Heart left ventricle (tissue), 13 donors: ENCODE measurements at regions not wholly inside any gene's neighbourhood (a gene's known extent, or its start where the extent isn't known, plus 50 kb on each side); places are given as distances from the start of the nearest gene placed in this dataset.

Source experiments
- CTCF ChIP-seq, 12 donors: fragments of 200-600 bp; sonication (generic) in 4 of 12; IDR thresholded peaks; one replicate each; pipeline versions ENCODE4 v1.5.0 to v1.8.0; 2018 to 2022; ENCODE audit warnings: antibody characterized with exemption in 12 of 12, mild to moderate bottlenecking in 5 of 12
- POLR2A ChIP-seq, 2 donors: fragments of 450-650 bp; IDR thresholded peaks; one replicate each; pipeline ENCODE4 v1.6.1; 2017; ENCODE audit warnings: antibody characterized with exemption in 2 of 2, mild to moderate bottlenecking in 2 of 2, moderate library complexity in 2 of 2
- donor health status: ischemic (EF 13 %, LVEDD 7.1; RV severe dilation, severe dysfunction).
- donor health status: DM: no; HTN: yes; CAD: no.
- donor health status: DM: no; HTN: no; CAD: no.
- donor health status: ischemic (EF 25% LVEDD 6.9; RV normal size, moderate dysfunction).
- donor health status: ischemic (EF 25% LVEDD 5.7; RV mildly dilated, moderate dysfunction).
- donor health status: ischemic (EF 35%, LVEDD 5.7; RV mildly dilated, moderate dysfunction).
- donor health status: nonischemic (EF 11% LVEDD 7.7; RV severe dilation, severe dysfunction).
- donor health status: DM: yes; HTN: yes; CAD: no.
- donor health status: PGD.
- donor health status: ischemic (EF 29% LVEDD 5.4; RV normal size, mild dysfunction).
- donor health status: nonischemic (EF 23%, LVEDD 6.1; RV moderate dilation, normal function).

GRCh38 chr13:90534617-90535370 is 812.7 kb upstream of the MIR17HG start:
- TF ChIP-seq CTCF (IDR thresholded peaks at IDR 0.05) (no peak), POLR2A (IDR thresholded peaks at IDR 0.05) (no peak)
